ENCODE measurements at regions not wholly inside any gene's neighbourhood (a gene's known extent, or its start where the extent isn't known, plus 50 kb on each side); places are given as distances from the start of the nearest gene placed in this dataset.

DNA sequence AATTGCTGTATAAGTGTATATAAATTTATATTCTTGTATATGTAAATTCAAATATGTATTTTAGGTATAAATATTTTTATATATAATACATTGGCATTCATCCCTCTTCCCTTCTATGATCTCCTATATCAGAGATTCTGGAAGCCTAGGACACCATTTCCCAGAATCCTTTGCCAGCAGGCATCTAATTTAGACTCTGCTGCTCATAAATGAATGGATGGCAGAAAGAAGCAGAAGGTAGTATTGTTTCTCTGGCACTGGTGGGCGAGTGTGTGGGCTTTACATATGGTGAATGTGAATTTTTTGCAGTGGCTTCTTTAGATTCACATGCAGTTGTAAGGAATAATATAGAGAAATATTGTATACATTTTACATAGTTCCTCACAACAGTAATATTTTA lies 215.2 kb upstream of the THSD7B start:
- TF ChIP-seq, protein P1, sequence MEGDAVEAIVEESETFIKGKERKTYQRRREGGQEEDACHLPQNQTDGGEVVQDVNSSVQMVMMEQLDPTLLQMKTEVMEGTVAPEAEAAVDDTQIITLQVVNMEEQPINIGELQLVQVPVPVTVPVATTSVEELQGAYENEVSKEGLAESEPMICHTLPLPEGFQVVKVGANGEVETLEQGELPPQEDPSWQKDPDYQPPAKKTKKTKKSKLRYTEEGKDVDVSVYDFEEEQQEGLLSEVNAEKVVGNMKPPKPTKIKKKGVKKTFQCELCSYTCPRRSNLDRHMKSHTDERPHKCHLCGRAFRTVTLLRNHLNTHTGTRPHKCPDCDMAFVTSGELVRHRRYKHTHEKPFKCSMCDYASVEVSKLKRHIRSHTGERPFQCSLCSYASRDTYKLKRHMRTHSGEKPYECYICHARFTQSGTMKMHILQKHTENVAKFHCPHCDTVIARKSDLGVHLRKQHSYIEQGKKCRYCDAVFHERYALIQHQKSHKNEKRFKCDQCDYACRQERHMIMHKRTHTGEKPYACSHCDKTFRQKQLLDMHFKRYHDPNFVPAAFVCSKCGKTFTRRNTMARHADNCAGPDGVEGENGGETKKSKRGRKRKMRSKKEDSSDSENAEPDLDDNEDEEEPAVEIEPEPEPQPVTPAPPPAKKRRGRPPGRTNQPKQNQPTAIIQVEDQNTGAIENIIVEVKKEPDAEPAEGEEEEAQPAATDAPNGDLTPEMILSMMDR (conservative IDR thresholded peaks at IDR 0.05 in 1 of 2, IDR thresholded peaks at IDR 0.05 in 1 of 2; ENCODE audit: low read depth in 1 of 2, low read length in 2 of 2): no peak
- no peak for TF ChIP-seq EZH2 (IDR thresholded peaks at IDR 0.05; ENCODE audit: low read length, missing control alignments)
